HepG2 (cell line): ENCODE measurements at regions not wholly inside any gene's neighbourhood (a gene's known extent, or its start where the extent isn't known, plus 50 kb on each side); places are given as distances from the start of the nearest gene placed in this dataset.
"Not testable (repeated sequence)": the region's sequence is repeated elsewhere in the genome, so short reads cannot be mapped to it uniquely, and the experiment has no call there.

Experiments
- ATAC-seq: fragments of 200-7000 bp; cut with Tn5 transposase; 3 replicates; pipeline ENCODE4 v1.9.1; 2020; ENCODE audit warnings: mild to moderate bottlenecking, moderate library complexity
- BruUV-seq: library from RNA; stranded (reverse); fragments of 400-500 nt; replicated peaks from 2 replicates; lab custom pipeline; 2021; lab: Mats Ljungman, UMichigan
- CTCF ChIA-PET: fragments of 300-600 bp; formaldehyde crosslinking; extraction: SDS; loops from one replicate; lab custom pipeline; 2021; ENCODE audit warnings: low total read pairs, inconsistent platforms, low intra/inter-chr PET ratio; lab: Yijun Ruan, JAX
- POLR2A ChIA-PET: fragments of 350-600 bp; sonication (Branson Sonifier 250); formaldehyde crosslinking; loops from one replicate; lab custom pipeline; 2020; ENCODE audit warnings: antibody characterized with exemption, inconsistent platforms; lab: Yijun Ruan, JAX
- DNase-seq: peaks from one replicate; pipeline ENCODE4 v3.0.0-alpha.2; 2015; ENCODE audit warnings: low spot score
- FAIRE-seq: peaks from 3 replicates; lab custom pipeline; 2011; peaks lifted over from hg19 to GRCh38; lab: Jason Lieb, UNC
- H2AFZ ChIP-seq: one replicate; pipeline ENCODE4 v1.6.1; 2011; ENCODE audit warnings: low read length, inconsistent platforms
- H3K27ac ChIP-seq: fragments of 300-600 bp; 3 replicates; pipeline ENCODE4 v1.8.0; 2011; ENCODE audit warnings: mixed run types, mild to moderate bottlenecking, mixed read lengths, low read length, inconsistent platforms; ENCODE audit not compliant: insufficient read depth; ENCODE audit errors: extremely low read length
- H3K27me3 ChIP-seq, 2 experiments: fragments of 200-600 bp in 1 of 2; 2 replicates in 1 of 2; 3 replicates in 1 of 2; pipeline versions ENCODE4 v1.6.0 to v1.8.0; 2011; ENCODE audit warnings: low read length in 2 of 2, mild to moderate bottlenecking in 2 of 2, moderate library complexity in 2 of 2, inconsistent platforms in 1 of 2; ENCODE audit not compliant: insufficient read depth in 2 of 2, control insufficient read depth in 1 of 2
- H3K36me3 ChIP-seq, 2 experiments: fragments of 200-600 bp in 1 of 2; replicated peaks in 1 of 2; 2 replicates in 1 of 2; 3 replicates in 1 of 2; pipeline versions ENCODE4 v1.5.1 to v1.8.0; 2011; ENCODE audit warnings: low read length in 2 of 2, inconsistent platforms in 1 of 2; ENCODE audit not compliant: insufficient read depth in 2 of 2, control insufficient read depth in 1 of 2
- H3K4me1 ChIP-seq: 2 replicates; pipeline ENCODE4 v1.5.1; 2012; ENCODE audit warnings: low read length, inconsistent platforms; ENCODE audit not compliant: insufficient read depth
- H3K4me2 ChIP-seq: 2 replicates; pipeline ENCODE4 v1.6.0; 2011; ENCODE audit warnings: low read depth, low read length, inconsistent platforms
- H3K4me3 ChIP-seq, 3 experiments: fragments of 200-600 bp in 1 of 3; sonication (generic), shearing (Covaris generic) in 1 of 3; replicated peaks in 1 of 3; 2 replicates each; pipeline ENCODE4 v1.5.1; 2011 to 2016; ENCODE audit warnings: low read length in 3 of 3, inconsistent platforms in 2 of 3, low read depth in 2 of 3, mild to moderate bottlenecking in 2 of 3, control low read depth in 1 of 3, mixed read lengths in 1 of 3; ENCODE audit not compliant: insufficient read depth in 1 of 3
- H3K79me2 ChIP-seq: one replicate; pipeline ENCODE4 v1.6.1; 2011; ENCODE audit warnings: low read length, inconsistent platforms; ENCODE audit not compliant: insufficient read depth
- H3K9ac ChIP-seq: 2 replicates; pipeline ENCODE4 v1.6.0; 2011; ENCODE audit warnings: mild to moderate bottlenecking, low read depth, low read length, inconsistent platforms; ENCODE audit not compliant: insufficient read depth
- H3K9me3 ChIP-seq: 2 replicates; pipeline ENCODE4 v1.5.1; 2012; ENCODE audit warnings: mild to moderate bottlenecking, low read length
- H4K20me1 ChIP-seq: 2 replicates; pipeline ENCODE4 v1.6.0; 2011; ENCODE audit warnings: inconsistent platforms, mild to moderate bottlenecking, low read length, moderate library complexity; ENCODE audit not compliant: insufficient read depth
- ARID5B ChIP-seq: IDR thresholded peaks from 2 replicates; pipeline ENCODE4 v1.4.0; 2020; ENCODE audit warnings: mild to moderate bottlenecking, missing genetic modification reagents
- HOMEZ ChIP-seq: IDR thresholded peaks from 2 replicates; pipeline ENCODE4 v1.6.1; 2016; ENCODE audit warnings: low read depth
- SP2 ChIP-seq: sonication (generic); formaldehyde crosslinking; IDR thresholded peaks from 2 replicates; pipeline ENCODE4 v1.5.1; 2020; ENCODE audit warnings: mild to moderate bottlenecking, missing genetic modification reagents
- ZFP36 ChIP-seq: fragments of 150-350 bp; IDR thresholded peaks from 2 replicates; pipeline ENCODE4 v1.6.1; 2018; ENCODE audit warnings: borderline replicate concordance, low read length, low read depth; ENCODE audit not compliant: partially characterized antibody
- ZNF275 ChIP-seq: sonication (generic); formaldehyde crosslinking; IDR thresholded peaks from 2 replicates; pipeline ENCODE4 v1.8.0; 2022; ENCODE audit warnings: missing genetic modification reagents, mild to moderate bottlenecking, inconsistent platforms, borderline replicate concordance
- ZNF329 ChIP-seq: sonication (generic); formaldehyde crosslinking; IDR thresholded peaks from 2 replicates; pipeline ENCODE4 v1.9.0; 2021; ENCODE audit warnings: low read depth, mild to moderate bottlenecking, missing genetic modification reagents
- ZNF7 ChIP-seq: IDR thresholded peaks from 2 replicates; pipeline ENCODE4 v1.6.1; 2016; ENCODE audit warnings: missing biosample characterization, missing genetic modification reagents
- WGBS: methylation state at CpG from one replicate; pipeline ENCODE4 v1.1.6; 2017; ENCODE audit warnings: low lambda C conversion rate; 5-methylcytosine and 5-hydroxymethylcytosine counted together
- in situ Hi-C: cut with HindIII; loops from 2 replicates; pipeline ENCODE4 v1.10.0; 2017; ENCODE audit warnings: low pct_unique_long_range_greater_than_20kb; ENCODE audit not compliant: extremely low pct_ligation_motif_present
- intact Hi-C: fragments of 100-400 bp; cut with micrococcal nuclease; formaldehyde crosslinking; loops from one replicate; pipeline ENCODE4 v1.10.0; 2022; ENCODE audit not compliant: unreplicated experiment

DNA sequence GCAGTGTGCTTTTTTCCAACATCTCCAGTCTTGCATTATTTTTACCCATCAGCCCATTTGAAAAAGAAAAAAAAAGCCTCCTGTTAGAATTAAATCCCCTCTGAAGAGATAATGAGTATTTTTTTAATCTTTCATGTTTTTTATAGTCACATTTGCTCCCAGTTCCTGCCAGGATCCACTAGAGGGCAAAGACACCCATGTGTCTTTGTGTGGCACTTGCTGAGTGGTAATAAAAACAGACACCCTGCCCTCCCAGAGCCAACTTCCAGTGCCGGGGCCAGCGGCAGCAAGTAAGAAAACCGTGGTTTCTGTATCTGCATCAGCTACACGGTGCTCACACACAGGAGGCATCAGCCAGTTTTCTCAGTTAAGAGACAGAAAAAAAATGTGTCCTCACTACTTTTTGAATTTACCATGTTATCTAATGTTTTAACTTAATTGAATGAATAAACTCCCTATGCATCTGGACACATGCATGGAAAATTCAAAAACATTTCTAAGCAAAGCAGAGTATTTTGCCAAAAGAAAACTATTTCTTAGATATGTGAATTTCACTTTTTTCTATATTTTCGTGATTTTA lies 70.2 kb upstream of the PLEKHG4B start:
- DNase-seq (no peak), ATAC-seq (no peak), FAIRE-seq (no peak)
- Histone ChIP-seq H3K4me1 (no peaks in the 10 kb centered on the region), H3K4me3 (no peak overlapping the region), H3K9ac (no peak overlapping the region), H3K9me3 (no peaks in the 10 kb centered on the region), H2AFZ (no peak overlapping the region), H3K27me3 (0 out of 5 replicates have a peak, but pooled peaks cover 0 to 6% of the 10 kb centered on the region in 2 experiments), H3K79me2 (no peaks in the 10 kb centered on the region), H3K27ac (no peak overlapping the region), H3K4me2 (no peak overlapping the region), H3K36me3 (no peaks in the 10 kb centered on the region), H4K20me1 (no peaks in the 10 kb centered on the region)
- 0% methylated on average over 5 of the region's 5 CpGs for WGBS
- intact Hi-C loops (no loop called here), in situ Hi-C loops (no loop called here)
- CTCF ChIA-PET = no interaction called here
- TF ChIP-seq ZNF275 (no peak), HOMEZ (CRISPR knock-in tag) (no peak), SP2 (no peak), ARID5B (CRISPR knock-in tag) (no peak), ZNF329 (no peak), ZFP36 (no peak), ZNF7 (no peak)
- POLR2A ChIA-PET = no interaction called here
- BruUV-seq = no TSS peak

GRCh38 chr5:23907-24306 lies 68.1 kb upstream of the PLEKHG4B start:
- H3K79me2 ChIP-seq, FAIRE-seq, H3K4me3 ChIP-seq, H3K27ac ChIP-seq, H3K27me3 ChIP-seq, H3K9me3 ChIP-seq, H3K9ac ChIP-seq, H3K4me2 ChIP-seq, POLR2A ChIA-PET, ATAC-seq, BruUV-seq, H4K20me1 ChIP-seq, H2AFZ ChIP-seq, H3K36me3 ChIP-seq, intact Hi-C loops, H3K4me1 ChIP-seq, CTCF ChIA-PET, DNase-seq, in situ Hi-C loops: not testable (repeated sequence)
- 4% methylated on average over 6 of the region's 6 CpGs for WGBS
